HG03280 (cell line): ENCODE measurements at regions not wholly inside any gene's neighbourhood (a gene's known extent, or its start where the extent isn't known, plus 50 kb on each side); places are given as distances from the start of the nearest gene placed in this dataset.
"Not testable (repeated sequence)": the region's sequence is repeated elsewhere in the genome, so short reads cannot be mapped to it uniquely, and the experiment has no call there.

ENCODE experiments used
- ATAC-seq: cut with Tn5 transposase; IDR thresholded peaks from one replicate; pipeline ENCODE4 v1.9.1; 2021; ENCODE audit warnings: mild to moderate bottlenecking, moderate library complexity; ENCODE audit not compliant: unreplicated experiment

- no peak for ATAC-seq
Observed at GRCh38 chr6:105882121-105882803, 203.9 kb upstream of the PRDM1 start.

- ATAC-seq = no peak
Observed at GRCh38 chr6:105881608-105882007, 204.5 kb upstream of the PRDM1 start.

DNA sequence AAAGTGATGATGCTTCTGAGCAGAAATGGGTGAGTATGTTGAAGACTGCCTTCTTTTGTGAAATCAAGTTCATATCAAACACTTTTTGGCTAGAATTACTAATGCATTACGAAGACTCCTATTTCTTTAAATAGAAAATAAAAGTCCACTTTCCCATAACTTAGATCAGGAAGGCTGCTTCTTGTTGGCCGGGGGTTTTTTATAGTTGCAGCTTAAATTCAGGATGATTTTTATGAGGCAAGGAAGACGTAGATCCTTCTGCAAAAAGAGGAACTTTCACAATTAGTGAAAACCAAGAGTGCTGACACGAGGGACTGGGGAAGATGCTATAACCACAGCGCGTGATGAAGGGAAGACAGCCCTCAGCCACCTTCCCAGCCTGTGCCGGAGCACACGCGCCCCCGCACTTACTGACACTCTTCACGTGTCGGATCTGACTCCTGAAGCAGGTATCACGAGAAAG is 206.1 kb upstream of the PRDM1 start:
- ATAC-seq = no peak

- no peak for ATAC-seq
Observed at GRCh38 chr6:105879146-105879545, 207.0 kb upstream of the PRDM1 start.

DNA sequence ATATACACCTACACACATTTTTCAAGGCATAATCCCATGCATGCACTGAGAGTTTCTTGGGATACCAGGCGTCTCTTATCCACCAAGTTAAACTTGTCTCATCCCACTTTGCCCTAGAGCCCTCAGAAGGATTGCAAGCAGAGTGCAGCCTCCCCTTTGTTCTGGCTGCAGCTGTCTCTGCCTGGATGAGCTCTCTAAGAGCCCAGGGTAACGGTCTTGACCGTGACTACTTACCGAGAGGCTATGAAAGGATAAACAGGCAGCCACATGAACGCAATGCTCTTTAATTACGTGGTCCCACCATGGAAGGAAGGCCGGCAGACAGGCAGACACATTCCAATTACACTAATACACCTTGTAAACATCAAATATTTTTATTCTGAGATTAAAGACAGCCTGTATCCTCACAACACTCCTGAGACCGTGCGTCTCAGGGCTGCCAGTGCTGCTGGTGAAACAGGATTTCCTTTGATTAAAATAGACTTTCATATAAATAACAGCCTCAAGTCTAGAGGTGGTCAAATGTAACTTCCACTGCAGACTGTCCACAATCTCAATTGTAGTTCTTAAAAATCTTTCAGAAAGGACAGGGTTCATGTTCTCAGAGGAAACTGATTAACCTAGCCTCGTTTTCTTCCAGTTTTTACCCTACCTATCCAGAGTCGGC is 210.0 kb upstream of the PRDM1 start:
- ATAC-seq = no peak

DNA sequence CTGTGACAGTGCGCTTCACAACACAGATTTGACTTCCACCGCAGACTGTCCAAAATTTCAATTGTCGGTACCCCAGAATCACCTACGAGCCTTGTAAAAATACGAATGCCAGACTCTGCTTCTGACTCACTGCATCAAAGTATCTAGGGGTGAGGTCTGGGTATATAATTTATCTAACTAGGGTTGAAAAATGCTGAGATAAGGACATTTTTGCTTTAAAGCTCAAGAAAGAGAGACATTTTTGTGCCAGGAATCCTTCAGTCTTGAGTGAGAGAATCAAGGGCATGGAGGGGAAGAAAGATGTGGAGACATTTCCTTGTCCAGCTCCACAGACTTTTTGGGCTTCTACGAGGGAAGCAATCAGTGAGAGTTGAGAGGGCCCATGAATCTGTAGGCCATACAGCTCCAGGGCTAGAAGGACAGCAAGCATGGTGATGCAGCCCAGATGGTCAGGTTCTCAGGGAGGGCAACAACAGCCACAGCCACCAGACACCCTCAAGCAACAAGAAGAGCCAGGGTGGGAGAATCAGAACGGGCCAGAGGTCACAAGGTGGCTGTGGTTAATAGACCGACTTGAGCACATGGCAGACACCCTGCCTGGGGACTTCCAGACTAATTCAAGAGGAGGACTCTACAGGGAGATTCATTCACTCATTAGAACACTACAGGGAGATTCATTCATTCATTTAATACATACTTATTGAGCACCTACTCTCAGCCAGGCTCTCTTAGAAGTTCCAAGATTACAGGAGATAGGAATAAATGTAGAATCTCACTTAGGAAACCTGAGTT is 211.1 kb upstream of the PRDM1 start:
- ATAC-seq = no peak

GRCh38 chr6:105873799-105874198 is 212.3 kb upstream of the PRDM1 start:
- no peak for ATAC-seq

- no peak for ATAC-seq
Observed at GRCh38 chr6:105873211-105873704, 212.9 kb upstream of the PRDM1 start.

DNA sequence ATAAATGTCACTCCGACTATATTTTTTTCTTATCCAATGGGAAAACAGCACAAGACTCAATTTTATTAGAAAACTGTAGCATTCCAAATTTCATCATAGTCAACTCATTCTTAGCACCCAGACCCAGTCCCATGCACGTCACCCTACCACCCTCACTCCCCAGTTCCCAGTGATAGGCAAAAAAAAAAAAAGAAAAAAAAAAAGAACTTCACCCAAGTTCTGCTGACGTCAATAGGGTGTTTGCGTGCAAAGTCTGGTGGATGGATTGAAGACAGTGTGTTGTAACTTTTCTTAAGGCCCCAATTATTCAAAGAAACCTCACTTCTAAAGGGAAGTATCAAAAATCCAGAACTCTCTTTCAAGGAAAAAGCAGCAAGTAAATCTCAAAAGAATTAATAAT is 213.9 kb upstream of the PRDM1 start:
- no peak for ATAC-seq

DNA sequence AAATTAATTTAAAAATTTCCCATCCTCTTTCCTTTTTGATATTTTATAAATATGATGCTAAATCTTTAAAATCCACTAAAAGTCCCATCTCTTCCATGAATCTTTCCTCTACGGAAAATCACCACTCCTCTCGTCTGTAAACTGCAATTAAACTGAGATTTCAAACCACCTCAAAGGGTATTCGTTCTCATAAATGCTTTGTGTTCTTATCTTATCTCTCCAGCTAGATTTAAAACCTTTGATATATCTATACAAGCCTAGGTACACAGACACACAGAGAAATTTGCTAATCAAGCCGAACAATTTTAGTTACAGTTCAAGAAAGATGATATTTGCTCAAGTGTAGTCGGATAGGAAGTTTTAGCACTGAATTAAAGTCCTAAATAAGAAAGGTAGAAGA is 214.6 kb upstream of the PRDM1 start:
- no peak for ATAC-seq

GRCh38 chr6:105869835-105870440 is 216.2 kb upstream of the PRDM1 start:
- no peak for ATAC-seq

DNA sequence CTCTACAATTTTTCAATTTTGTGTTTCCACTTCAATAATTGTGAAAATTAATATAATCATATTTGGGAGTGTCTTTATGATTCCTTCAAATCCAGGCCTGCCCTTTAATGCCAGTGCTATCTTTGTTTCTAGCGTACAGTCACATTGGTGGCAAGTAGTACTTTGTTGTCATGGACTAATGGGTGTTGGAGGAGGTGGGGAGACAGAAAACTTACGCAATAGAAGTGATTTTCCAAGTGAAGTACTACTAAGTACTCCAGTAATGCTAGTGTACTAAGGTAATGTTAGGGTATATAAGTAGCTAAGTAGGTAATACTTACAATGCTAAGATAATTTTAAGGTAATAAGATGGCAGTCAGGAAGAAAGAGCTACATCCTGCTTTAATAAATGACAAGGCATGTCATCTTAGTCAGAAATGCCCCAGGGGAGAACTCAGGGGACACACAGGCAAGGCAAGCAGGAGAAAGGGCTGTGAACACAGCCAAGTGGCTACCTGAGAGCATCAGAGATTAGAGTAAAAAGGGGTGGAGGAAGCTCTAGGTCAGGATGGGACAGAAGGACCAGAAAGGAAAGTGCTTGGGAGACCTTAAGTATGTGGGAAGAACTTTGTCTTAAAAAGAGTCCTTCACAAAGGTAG is 217.2 kb upstream of the PRDM1 start:
- ATAC-seq = no peak

DNA sequence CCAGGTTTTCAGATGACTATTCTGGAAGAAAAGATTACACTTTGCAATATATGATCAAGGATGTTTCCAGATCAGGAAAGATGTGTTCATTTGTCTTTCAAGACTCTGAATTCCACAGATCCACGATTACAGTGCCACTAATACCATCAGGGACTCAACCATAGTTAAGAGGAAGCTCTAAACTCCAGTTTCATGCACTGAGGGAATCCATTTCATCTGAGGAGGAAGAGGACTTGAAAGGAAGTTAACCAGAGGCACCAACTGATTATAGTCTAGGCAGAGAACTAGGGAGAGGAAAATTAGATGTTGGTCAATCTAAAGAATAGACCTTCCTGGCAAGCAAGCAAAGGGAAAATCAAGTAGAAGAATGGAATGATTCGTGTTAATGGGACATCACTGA is 218.3 kb upstream of the PRDM1 start:
- no peak for ATAC-seq

GRCh38 chr6:105867277-105867676 is 218.9 kb upstream of the PRDM1 start:
- ATAC-seq = no peak

DNA sequence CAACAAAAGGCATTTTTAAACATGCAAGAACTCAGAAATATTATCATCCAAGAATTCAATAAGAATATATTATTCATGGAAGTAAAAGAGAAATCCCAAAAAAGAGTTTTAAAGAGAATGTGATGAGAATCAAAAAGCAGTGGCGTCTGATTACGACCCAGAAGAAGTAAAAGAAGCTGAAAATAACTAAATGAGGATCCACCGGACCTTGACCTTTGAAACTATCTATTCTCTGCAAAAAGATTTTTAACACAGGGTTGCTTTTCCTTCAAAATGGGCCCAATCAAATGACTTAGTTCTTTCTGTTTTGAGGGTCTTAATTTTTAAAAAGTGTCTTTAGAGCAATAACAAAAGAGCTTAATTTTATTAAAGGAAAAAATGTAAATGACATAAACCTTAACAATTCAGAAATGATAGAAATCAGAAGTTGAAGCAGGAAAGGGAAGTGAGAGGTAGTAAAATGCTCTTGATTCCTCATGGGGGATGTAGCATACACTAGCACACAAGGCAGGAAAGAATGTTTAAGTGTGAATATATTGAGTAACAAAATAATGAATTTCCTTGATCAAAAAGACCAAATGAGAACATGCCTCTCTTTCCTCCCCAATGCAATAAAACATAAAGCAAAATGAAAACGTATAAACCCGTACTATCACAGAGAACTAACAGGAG is 223.1 kb upstream of the PRDM1 start:
- no peak for ATAC-seq

GRCh38 chr6:105860927-105861326 is 225.2 kb upstream of the PRDM1 start:
- not testable (repeated sequence) for ATAC-seq

DNA sequence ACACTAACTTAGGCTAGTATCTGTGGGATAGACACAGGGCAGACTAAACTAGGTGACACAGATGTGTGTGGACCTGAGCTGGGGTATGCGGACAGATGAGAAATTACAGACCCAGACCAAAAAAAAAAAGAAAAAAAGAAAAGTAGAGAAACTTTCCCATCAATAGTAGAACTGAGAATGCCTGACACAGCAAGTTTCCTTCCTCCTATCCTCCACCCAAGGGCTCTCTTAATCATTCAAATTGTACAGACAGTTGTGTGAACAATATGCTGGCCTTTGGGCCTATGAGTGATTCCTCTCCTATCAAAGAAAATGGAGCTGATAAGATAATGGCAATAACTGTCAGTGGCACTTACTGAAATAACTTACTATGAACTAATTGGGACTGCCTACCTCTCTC is 226.7 kb upstream of the PRDM1 start:
- ATAC-seq = no peak

GRCh38 chr6:105858639-105859038 is 227.5 kb upstream of the PRDM1 start:
- not testable (repeated sequence) for ATAC-seq

DNA sequence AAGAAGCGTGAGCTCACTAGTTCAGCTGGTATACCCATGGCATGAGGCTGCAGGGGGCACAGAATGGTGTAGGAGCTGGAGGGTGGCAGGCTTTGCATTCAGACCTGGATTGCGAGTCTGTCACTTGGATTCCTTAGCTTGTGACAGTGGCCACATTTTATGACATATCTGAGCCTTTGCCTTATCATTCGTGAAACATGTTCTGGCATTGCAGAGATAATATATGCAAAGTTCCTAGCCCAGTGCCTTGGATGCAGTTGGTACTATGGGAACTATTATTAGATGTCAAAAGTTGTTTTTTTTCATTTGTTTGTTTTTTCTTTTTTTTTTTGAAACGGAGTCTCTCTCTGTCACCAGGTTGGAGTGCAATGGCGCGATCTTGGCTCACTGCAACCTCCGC is 230.7 kb upstream of the PRDM1 start:
- ATAC-seq = no peak

GRCh38 chr6:105853979-105854378 is 232.2 kb upstream of the PRDM1 start:
- ATAC-seq = not testable (repeated sequence)
